ENCODE measurements at regions not wholly inside any gene's neighbourhood (a gene's known extent, or its start where the extent isn't known, plus 50 kb on each side); places are given as distances from the start of the nearest gene placed in this dataset.

- Histone ChIP-seq H3K27me3 (no peaks in the 10 kb centered on the region), H3K9me3 (peaks cover 0 to 14% of the 10 kb centered on the region in 2 donors), H3K36me3 (no peaks in the 10 kb centered on the region), H3K4me1 (no peaks in the 10 kb centered on the region), H3K4me3 (no peak overlapping the region), H3K27ac (no peak overlapping the region)
- DNase-seq (ENCODE audit: low spot score): no peak
- TF ChIP-seq CTCF (IDR thresholded peaks at IDR 0.05): no peak
Observed at GRCh38 chr6:121723623-121724022, 288.2 kb downstream of the GJA1 start.

- Histone ChIP-seq H3K4me1 (no peaks in the 10 kb centered on the region), H3K9me3 (peaks cover 0 to 14% of the 10 kb centered on the region in 2 donors), H3K4me3 (no peak overlapping the region), H3K36me3 (no peaks in the 10 kb centered on the region), H3K27ac (no peak overlapping the region), H3K27me3 (no peaks in the 10 kb centered on the region)
- no peak for DNase-seq (ENCODE audit: low spot score)
- no peak for TF ChIP-seq CTCF (IDR thresholded peaks at IDR 0.05)
Observed at GRCh38 chr6:121724576-121724975, 289.1 kb downstream of the GJA1 start.

- no peaks in the 10 kb centered on the region for H3K9me3 ChIP-seq
- no peak overlapping the region for H3K4me3 ChIP-seq
- no peak for DNase-seq (ENCODE audit: low spot score)
- no peak for TF ChIP-seq CTCF (IDR thresholded peaks at IDR 0.05)
- H3K4me1 ChIP-seq: no peaks in the 10 kb centered on the region
- H3K27ac ChIP-seq: no peak overlapping the region
- H3K36me3 ChIP-seq: no peaks in the 10 kb centered on the region
- no peaks in the 10 kb centered on the region for H3K27me3 ChIP-seq
Observed at GRCh38 chr6:121726596-121726995, 291.1 kb downstream of the GJA1 start.

GRCh38 chr6:121730616-121731015 lies 295.2 kb downstream of the GJA1 start:
- peaks cover 0 to 5% of the 10 kb centered on the region in 2 donors for H3K9me3 ChIP-seq
- no peaks in the 10 kb centered on the region for H3K4me1 ChIP-seq
- H3K27me3 ChIP-seq: no peaks in the 10 kb centered on the region
- H3K36me3 ChIP-seq: no peaks in the 10 kb centered on the region
- no peak overlapping the region for H3K27ac ChIP-seq
- no peak for TF ChIP-seq CTCF (IDR thresholded peaks at IDR 0.05)
- no peak overlapping the region for H3K4me3 ChIP-seq
- no peak for DNase-seq (ENCODE audit: low spot score)

GRCh38 chr6:121731381-121731780 lies 295.9 kb downstream of the GJA1 start:
- Histone ChIP-seq H3K4me1 (no peaks in the 10 kb centered on the region), H3K9me3 (peaks cover 0 to 5% of the 10 kb centered on the region in 2 donors)
- no peak for TF ChIP-seq CTCF (IDR thresholded peaks at IDR 0.05)

GRCh38 chr6:121732641-121733040 lies 297.2 kb downstream of the GJA1 start:
- Histone ChIP-seq H3K4me1 (no peaks in the 10 kb centered on the region), H3K27me3 (no peaks in the 10 kb centered on the region), H3K9me3 (peaks cover 0 to 5% of the 10 kb centered on the region in 2 donors), H3K27ac (no peak overlapping the region), H3K4me3 (no peak overlapping the region), H3K36me3 (no peaks in the 10 kb centered on the region)
- DNase-seq (ENCODE audit: low spot score): no peak
- TF ChIP-seq CTCF (IDR thresholded peaks at IDR 0.05): no peak

More at GRCh38 chr6:121731381-121731780, 295.9 kb downstream of the GJA1 start:
- Histone ChIP-seq H3K36me3 (no peaks in the 10 kb centered on the region), H3K27me3 (no peaks in the 10 kb centered on the region), H3K4me3 (no peak overlapping the region), H3K27ac (no peak overlapping the region)
- no peak for DNase-seq (ENCODE audit: low spot score)
